GM19467 (cell line): ENCODE measurements at regions not wholly inside any gene's neighbourhood (a gene's known extent, or its start where the extent isn't known, plus 50 kb on each side); places are given as distances from the start of the nearest gene placed in this dataset.
"Not testable (repeated sequence)": the region's sequence is repeated elsewhere in the genome, so short reads cannot be mapped to it uniquely, and the experiment has no call there.

Source experiments
- ATAC-seq: cut with Tn5 transposase; IDR thresholded peaks from one replicate; pipeline ENCODE4 v1.9.1; 2021; ENCODE audit warnings: mild to moderate bottlenecking, moderate library complexity; ENCODE audit not compliant: unreplicated experiment

DNA sequence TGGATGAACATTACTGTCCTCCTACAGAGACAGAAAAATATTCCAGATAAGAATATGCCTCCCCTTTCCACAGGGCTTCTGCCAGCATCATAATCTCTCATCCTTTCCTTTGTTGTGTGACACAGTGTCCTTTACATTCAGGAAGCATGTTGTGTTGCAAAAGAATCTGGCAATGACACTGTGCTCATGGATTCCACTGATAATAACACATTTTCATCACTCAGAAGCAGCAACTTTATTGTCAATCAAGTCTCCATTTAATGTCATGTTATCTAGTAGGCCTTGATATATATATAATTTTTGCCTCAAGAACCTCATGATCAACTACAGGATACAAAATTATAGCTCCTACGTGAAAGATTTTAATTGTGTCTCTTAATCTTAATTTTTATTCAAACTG lies 833.9 kb downstream of the FSTL5 start:
- ATAC-seq: no peak

DNA sequence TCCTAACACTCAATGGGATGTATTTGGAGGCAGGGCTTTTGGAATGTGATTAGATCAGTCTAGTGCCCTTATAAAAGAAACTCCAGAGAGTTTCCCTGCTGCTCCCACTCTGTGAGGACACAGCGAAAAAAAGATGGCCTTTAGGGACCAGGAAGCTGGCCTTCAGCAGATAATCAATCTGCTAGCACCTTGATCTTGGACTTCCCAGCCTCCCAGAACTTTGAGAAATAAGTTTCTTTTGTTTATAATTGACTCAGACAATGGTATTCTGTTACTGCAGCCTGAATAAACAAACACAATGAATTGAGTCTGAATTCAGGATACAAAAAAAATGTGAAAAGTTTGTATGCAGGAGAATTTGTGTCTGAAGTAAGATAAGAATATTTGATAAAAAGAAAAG lies 842.1 kb downstream of the FSTL5 start:
- no peak for ATAC-seq

DNA sequence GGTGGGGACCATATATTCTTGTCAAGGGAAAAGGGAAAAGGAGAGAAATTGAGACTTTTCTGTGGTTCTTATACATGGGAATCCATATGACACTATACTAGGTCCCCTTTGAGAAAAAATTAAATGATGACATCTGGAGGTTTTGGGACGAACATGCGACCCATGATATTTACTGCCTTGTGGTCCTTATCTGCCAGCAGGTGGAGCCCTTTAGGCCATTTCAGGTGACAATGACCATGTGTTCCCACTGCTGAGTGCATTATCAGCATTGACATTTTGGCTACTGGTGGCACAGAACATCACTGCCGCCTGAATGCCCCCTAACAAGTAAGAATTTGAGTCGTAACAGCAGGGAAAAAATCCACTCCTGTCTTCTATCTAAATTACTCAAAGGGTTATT lies 843.4 kb downstream of the FSTL5 start:
- ATAC-seq: no peak

DNA sequence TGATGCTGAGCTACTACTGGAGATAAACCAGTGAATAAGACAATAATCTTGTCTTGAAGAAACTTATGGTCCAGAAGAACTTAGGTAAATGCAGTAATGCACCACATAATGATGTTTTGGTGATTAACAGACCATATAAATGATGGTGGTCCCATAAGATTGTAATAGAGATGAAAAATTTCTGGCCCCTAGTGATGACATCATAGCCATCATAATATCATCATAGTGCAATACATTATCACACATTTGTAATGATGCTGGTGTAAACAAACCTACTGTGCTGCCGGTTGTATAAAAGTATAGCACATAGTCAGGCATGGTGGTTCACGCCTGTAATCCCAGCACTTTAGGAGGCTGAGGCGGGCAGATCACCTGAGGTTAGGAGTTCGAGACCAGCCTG lies 846.8 kb downstream of the FSTL5 start:
- no peak for ATAC-seq

DNA sequence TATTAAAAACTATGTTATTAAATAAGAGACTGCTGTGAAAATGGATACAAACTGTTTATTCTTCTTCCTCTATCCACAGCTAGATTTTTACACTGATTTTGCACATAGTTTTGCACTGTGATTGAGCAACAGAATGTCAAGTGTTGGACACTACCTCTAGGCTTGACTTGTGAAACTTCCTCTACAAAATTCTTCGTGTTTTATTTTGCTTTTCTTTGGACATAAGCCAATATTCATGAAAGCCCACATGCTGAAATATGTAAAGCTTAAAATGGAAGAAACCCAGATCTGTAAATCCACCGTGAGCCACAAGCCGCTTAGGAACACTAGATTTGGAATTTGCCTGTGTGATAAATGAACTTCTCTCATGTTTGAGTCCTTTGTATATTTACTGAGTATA lies 849.4 kb downstream of the FSTL5 start:
- ATAC-seq: no peak

DNA sequence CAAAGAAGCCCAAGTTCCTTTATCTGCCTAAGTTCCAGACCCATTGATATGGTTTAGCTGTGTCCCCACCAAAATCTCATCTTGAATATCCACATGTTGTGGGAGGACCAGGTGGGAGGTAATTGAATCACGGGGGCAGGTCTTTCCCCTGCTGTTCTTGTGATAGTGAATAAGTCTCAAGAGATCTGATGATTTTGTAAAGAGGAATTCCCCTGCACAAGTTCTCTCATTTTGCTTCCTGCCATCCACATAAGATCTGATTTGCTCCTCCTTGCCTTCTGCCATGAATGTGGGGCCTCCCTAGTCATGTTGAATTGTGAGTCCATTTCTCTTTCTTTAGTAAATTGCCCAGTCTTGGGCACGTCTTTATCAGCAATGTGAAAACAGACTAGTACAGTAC lies 860.2 kb downstream of the FSTL5 start:
- no peak for ATAC-seq

DNA sequence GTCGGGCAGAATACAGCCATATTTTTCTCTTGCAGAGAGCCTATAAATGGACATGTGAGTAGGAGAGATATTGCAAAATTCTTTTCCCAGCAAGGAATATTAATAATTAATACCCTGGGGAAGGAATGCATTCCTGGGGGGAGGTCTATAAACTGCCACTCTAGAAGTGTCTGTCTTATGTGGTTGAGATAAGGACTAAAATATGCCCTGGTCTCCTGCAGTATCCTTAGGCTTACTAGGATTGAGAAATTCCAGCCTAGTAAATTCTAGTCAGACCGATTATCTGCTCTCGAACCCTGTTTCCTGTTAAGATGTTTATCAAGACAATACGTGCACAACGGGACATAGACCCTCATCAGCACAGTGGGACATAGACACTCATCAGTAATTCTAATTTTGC lies 872.6 kb downstream of the FSTL5 start:
- no peak for ATAC-seq

DNA sequence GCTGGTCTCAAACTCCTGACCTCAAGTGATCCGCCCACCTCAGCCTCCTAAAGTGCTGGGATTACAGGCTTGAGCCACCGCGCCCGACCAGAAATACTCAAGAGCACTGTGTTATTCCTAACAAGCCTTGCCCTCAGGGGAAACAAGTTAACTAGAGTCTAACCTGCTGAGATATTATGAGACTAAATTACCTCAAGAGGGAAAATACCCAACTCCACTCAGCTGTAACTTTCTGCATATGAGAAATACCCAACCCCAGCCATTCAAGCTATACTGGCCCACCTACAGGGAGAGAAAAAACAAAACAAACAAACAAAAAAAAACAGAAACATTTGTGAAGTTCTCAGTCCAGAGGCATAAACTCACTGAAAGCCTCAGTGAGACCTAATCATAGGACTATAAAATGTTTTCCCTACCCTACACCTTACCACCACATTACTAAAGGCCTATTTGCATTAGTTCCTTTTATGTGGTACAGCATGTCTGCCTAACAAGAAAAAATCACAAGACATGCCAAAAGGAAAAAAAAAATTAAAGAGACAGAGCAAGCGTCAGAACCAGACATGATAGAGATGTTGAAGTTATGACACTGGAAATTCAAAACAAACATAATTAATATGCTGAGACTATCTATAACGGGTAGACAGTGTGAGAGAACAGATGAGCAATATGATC lies 876.0 kb downstream of the FSTL5 start:
- ATAC-seq: no peak

DNA sequence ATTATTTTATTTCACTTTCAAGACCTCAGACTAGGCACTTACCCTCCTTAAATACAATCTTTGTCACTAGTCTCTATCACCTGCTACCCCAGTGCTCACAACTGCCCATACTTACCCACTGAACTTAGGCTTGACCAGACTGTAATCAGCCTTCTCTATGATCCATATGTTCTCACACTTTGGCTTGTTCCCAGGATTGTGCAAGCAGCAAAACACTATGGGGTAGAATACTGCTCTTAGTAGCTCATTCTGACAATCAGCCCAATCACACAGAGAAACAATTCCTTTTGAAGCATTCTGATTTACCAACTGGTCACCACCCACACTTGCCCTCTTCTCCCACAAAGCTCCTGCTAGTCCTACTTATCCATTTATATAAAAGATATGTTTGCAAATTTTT lies 878.3 kb downstream of the FSTL5 start:
- no peak for ATAC-seq

DNA sequence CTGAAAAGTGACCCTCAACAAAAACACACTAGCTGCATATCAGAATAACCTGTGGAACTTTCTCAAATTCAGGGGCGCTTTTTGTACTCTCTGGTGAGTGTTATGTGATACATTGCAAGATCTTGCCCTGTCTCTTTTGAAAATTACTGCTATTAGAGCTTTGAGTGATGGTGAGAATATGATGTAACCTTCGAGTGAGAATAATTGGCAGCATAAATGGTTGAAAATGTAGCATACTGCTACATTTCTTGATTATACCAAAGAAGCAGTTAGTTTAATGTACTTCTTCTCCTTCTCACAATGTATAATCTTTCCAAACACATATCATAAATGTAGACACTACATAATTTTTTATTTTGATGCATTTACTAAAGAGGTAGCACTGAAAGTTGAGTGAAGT lies 882.9 kb downstream of the FSTL5 start:
- ATAC-seq: no peak

DNA sequence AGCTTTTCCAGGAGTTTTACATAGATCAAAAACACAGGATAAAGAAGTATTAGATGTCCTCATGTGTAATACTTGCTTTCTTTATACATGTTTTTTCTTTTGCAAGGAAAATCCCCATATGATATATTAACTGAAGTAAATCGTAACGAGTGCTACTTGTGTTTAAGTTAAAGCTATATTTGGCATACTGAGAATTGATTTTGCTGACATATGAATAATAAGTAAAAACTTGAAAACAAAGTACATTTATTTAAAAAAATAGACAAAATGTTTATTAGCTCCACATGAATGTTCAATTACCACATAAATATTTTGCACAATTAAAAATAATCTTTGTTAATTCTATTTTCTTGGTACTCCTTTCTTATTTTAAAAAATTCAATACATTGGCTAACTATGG lies 884.7 kb downstream of the FSTL5 start:
- ATAC-seq: no peak

DNA sequence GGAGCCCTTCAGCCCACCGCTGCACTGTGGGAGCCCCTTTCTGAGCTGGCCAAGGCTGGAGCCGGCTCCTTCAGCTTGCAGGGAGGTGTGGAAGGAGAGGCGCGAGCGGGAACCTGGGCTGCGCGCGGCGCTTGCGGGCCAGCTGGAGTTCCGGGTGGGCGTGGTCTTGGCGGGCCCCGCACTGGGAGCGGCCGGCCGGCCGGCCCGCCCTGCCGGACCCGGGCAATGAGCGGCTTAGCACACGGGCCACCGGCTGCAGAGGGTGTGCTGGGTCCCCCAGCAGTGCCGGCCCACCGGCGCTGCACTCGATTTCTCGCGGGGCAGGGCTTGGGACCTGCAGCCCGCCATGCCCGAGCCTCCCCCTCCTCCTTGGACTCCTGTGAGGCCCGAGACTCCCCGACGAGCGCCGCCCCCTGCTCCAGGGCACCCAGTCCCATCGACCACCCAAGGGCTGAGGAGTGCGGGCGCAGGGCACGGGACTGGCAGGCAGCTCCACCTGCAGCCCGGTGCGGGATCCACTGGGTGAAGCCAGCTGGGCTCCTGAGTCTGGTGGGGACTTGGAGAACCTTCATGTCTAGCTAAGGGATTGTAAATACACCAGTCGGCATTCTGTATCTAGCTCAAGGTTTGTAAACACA lies 886.5 kb downstream of the FSTL5 start:
- ATAC-seq: not testable (repeated sequence)

DNA sequence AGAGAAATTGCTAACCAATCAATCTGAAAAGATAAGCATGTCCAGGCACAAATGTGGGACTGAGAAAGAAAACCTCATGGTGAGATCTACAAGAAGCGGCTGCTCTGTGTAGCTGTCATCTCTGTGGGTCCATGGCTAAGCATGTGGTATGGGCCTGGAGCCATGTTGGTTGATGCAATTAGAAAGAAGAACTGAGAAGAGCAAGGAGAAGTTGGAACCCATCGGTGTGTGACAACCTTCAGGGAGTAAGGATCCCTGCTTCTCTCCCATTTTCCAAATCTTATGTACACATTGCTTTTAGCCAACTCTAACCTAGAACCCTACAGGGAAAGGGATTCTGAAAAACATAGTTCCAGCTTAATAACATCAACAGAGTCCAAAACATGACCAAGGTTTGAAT lies 890.2 kb downstream of the FSTL5 start:
- no peak for ATAC-seq

DNA sequence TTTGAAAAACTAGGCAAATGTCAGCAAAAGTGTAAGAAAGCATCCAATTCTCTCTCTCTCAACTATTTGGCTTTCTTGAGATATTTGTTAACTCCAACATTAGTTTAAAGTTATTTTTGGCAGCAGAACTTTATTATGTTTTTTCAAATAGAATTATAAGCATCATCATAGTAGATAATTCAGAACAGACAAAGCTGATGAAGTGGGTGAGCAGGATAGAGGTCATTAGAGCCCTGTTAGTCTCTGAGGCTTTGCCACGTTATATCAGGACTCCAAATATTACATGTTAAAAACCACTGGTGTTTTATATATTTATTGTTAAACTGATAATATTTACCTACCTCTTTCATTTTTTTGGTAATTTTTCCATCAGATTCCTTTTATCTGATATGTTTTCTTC lies 903.0 kb downstream of the FSTL5 start:
- ATAC-seq: no peak

DNA sequence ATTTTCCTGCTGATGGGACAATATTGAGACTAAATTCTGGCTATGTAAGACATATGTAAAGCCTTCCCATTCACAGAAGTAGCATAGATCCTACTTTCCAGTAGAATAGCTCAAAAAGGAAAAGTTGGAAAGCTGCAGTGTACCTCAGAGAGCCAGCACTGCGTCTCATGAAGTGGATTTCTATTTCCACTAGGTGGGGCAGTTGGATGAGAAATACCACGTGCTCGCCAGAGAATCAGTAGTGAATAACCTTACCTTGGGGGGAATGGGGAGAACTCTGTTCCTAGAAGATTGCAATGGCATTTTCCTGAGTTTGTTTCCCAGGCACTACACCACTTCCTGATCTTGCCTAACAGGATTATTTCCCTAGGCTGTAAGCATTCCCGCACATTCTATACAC lies 907.1 kb downstream of the FSTL5 start:
- ATAC-seq: no peak

DNA sequence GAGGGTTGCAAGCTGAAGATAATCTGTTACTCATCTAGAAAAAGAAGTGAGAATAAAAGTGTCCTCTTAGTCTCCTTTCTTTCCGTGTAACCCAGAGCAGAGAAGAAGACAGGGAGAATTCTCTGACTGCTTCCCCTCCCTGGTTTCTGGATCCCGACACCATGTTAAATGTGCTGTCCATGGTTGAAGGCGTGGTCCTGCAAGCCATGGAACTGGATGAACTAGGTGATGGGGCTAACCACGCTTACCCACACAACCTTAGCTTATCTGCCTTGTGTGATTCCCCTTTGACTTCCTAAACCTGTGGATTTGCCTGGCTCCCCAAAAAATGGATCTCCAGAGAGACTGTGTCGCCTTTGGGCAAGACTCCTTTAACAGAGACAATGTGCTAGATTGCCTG lies 907.6 kb downstream of the FSTL5 start:
- ATAC-seq: no peak

DNA sequence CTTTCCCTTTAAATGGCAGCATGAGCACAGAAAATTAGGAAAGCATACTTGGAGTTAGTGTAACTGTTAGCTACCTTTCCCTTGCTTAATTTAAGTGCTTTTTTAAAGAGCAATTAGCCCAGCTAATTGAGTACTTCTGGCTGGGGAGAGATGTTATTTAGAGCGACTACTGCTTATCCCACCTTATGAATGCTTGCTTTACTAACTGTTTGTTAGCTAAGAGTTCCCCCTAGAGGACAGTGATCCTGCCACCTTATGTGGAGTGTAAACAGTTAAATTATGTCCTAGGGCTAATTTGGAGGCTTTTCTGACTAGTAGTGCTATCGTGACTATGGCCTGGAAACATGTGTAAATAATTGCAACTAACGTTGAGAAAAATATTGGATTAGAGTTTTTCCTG lies 909.4 kb downstream of the FSTL5 start:
- no peak for ATAC-seq

DNA sequence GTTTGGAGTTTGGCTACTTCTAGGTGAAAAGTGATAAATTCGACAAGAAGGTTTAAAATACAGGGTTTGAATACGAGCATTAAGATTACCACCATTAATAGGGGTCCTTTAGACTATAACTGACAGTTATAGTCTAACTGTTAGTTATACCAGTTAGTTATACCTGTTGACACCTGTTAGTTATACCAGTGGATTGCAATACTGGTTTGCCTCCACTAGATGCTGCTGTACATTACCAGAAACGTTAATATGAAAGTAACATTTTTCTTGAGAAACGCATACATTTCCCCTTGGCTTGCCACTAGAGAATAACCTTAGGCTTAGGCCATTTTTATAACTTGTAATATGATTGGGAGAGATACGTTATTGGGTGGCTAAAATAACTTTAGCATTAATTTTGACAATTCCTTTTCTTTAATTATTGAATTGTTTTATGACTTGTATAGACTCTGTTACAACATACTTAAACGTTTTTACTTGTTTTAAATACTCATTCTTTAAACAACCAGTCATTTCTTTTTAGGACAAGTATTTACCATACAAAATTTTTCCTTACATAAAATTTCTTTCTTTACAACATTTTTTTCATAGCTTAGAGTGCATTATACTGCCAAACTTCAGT lies 911.2 kb downstream of the FSTL5 start:
- ATAC-seq: peak; percentile 82

DNA sequence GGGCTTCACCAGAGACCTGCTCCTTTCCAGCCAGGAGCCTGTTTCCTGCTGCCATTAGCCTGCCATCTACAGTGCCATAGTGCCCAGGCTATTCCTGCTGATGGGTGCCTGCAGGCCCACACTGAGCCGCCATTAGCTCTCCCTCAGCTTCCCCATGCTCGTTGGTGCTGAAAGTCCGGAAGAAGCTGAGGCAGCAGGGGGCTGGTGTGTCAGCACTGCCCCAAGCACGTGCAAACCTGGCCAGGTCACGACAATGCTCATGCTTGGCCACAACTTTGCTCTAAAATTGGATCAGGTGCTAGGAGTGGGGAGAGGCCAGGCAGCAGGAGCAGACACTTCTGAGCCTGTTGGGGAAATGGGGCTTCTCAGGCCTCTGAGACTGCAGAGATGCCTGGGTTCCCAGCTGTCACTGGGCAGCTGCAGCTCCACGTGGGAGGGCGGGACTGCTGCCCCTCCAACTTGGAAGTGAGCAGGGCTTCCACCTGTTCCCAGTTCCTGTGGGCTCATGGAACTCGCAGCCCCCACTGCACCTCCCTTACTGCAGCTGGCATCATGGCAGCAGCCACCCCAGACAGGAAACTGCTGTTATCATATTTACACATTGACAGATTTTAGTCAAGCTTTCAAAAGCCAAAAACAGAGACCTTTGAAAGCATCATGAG lies 913.9 kb downstream of the FSTL5 start:
- no peak for ATAC-seq

DNA sequence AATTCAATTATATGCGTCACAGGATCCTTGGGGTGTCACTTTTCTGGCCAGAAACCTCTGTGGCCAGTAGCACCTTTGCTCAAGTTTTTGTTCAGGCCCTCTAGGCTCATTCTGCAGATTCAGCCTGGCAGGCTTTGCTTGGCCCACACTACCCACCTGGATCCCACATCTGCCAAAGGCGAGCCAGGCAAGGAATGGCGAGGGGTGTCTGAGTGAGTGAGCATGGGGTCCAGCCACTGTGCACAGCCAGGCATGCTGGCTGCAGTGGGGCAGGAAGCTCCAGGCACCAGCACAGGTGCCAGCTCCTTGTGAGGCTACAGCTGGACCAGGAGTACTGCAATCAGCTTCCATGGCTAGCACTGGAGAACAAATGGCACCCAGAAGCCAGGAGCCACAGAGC lies 914.9 kb downstream of the FSTL5 start:
- no peak for ATAC-seq

DNA sequence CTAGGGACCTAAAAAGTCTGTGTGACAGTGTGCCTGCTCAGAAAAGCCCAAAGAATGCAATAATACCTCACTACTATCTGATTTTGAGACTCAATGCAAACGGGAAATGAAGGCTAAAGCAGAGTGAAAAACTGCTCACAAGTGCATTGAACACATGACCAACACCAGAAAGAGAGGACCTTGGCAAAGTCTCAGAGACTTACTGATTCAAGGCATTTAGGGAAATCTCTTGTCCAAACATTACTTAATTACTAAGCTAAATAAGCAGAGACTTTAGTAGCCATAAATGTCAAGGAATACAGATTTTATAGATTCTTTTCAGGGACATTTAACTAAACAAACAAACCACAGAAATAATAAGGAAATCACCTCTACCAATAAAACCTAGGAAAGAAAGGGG lies 916.0 kb downstream of the FSTL5 start:
- ATAC-seq: no peak

DNA sequence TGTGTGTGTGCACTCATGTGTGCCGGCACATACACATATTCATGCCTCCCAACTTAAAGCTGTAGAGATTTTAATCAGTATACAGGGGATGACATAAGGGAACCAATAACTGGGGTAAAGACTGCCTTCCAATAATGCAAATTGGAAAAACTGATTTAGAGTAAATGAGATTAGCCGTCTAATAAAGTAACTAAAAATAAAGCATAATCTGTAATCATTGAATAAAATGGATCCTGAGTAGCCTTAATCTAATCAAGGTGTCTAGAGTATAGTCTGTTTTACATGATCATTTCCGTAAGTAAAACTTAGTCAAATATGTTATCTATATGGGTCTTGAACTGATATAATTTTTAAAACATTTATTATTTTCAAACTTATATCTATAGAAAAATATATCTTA lies 925.8 kb downstream of the FSTL5 start:
- no peak for ATAC-seq
